GM23338 (cell line): ENCODE measurements at regions not wholly inside any gene's neighbourhood (a gene's known extent, or its start where the extent isn't known, plus 50 kb on each side); places are given as distances from the start of the nearest gene placed in this dataset.

ENCODE experiments used
- CREB1 ChIP-seq: fragments of 250-450 bp; sonication (Bioruptor Pico); IDR thresholded peaks from 2 replicates; pipeline ENCODE4 v1.5.0; 2020; ENCODE audit warnings: low read depth, mild to moderate bottlenecking, moderate library complexity
- EZH2 ChIP-seq: fragments of 200-600 bp; sonication (generic); IDR thresholded peaks from one replicate; pipeline ENCODE4 v1.8.0; 2017; ENCODE audit warnings: antibody characterized with exemption, mild to moderate bottlenecking, low read depth; ENCODE audit not compliant: unreplicated experiment
- EZH2phosphoT487 ChIP-seq: fragments of 200-600 bp; sonication (generic); IDR thresholded peaks from one replicate; pipeline ENCODE4 v1.8.1; 2018; ENCODE audit warnings: antibody characterized with exemption; ENCODE audit not compliant: unreplicated experiment
- JUNB ChIP-seq: IDR thresholded peaks from one replicate; pipeline ENCODE4 v1.6.1; 2016; ENCODE audit warnings: antibody characterized with exemption; ENCODE audit not compliant: unreplicated experiment
- NANOG ChIP-seq: IDR thresholded peaks from 2 replicates; pipeline ENCODE4 v1.6.1; 2016; ENCODE audit warnings: antibody characterized with exemption, borderline replicate concordance
- POLR2AphosphoS5 ChIP-seq: IDR thresholded peaks from 2 replicates; pipeline ENCODE4 v1.6.1; 2016; ENCODE audit warnings: antibody characterized with exemption, low read depth
- STAT1 ChIP-seq: IDR thresholded peaks from one replicate; pipeline ENCODE4 v1.6.1; 2016; ENCODE audit warnings: antibody characterized with exemption; ENCODE audit not compliant: unreplicated experiment
- ZNF114 ChIP-seq: fragments of 250-450 bp; sonication (Bioruptor Pico); IDR thresholded peaks from 2 replicates; pipeline ENCODE4 v1.5.0; 2020; ENCODE audit warnings: mild to moderate bottlenecking, moderate library complexity
- ZNF331 ChIP-seq: fragments of 250-450 bp; sonication (Bioruptor Pico); IDR thresholded peaks from 2 replicates; pipeline ENCODE4 v1.5.0; 2020; ENCODE audit warnings: low read depth, mild to moderate bottlenecking, moderate library complexity
- TF ChIP-seq, protein P1 (sequence below), 2 experiments: fragments of 200-600 bp in 1 of 2; sonication (generic) in 1 of 2; conservative IDR thresholded peaks; 2 replicates each; pipeline versions ENCODE4 v1.5.1 to v1.6.1; 2016 to 2017; ENCODE audit warnings: antibody characterized with exemption in 2 of 2, low read depth in 2 of 2, mild to moderate bottlenecking in 2 of 2, moderate library complexity in 1 of 2
- TF ChIP-seq, protein P2 (sequence below): IDR thresholded peaks from one replicate; pipeline ENCODE4 v1.6.1; 2018; ENCODE audit warnings: antibody characterized with exemption; ENCODE audit not compliant: unreplicated experiment
- TF ChIP-seq, protein P3 (sequence below): IDR thresholded peaks from 2 replicates; pipeline ENCODE4 v1.6.1; 2016; ENCODE audit warnings: antibody characterized with exemption

DNA sequence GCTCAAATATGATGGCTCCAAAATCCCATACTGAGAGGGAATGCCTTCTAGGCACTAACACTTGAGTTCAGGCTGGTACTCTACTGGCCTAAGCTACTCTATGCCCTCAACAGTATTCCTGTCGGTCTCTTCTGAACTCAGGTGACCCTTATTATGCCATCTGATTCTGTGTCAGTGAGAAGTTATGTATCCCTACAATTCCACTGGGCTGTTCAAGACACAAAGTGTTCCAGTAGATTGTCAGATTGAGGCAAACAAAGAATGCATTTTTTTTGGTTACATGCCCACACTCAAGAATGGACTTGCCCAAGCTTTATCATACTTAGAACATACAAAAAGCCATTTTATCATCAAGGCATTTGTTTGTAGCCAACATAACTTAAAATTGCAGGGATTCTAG is 553.8 kb upstream of the PRMT6 start:
- TF ChIP-seq, protein P1, sequence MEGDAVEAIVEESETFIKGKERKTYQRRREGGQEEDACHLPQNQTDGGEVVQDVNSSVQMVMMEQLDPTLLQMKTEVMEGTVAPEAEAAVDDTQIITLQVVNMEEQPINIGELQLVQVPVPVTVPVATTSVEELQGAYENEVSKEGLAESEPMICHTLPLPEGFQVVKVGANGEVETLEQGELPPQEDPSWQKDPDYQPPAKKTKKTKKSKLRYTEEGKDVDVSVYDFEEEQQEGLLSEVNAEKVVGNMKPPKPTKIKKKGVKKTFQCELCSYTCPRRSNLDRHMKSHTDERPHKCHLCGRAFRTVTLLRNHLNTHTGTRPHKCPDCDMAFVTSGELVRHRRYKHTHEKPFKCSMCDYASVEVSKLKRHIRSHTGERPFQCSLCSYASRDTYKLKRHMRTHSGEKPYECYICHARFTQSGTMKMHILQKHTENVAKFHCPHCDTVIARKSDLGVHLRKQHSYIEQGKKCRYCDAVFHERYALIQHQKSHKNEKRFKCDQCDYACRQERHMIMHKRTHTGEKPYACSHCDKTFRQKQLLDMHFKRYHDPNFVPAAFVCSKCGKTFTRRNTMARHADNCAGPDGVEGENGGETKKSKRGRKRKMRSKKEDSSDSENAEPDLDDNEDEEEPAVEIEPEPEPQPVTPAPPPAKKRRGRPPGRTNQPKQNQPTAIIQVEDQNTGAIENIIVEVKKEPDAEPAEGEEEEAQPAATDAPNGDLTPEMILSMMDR (conservative IDR thresholded peaks at IDR 0.05; ENCODE audit: low read depth in 2 of 2): no peak
- no peak for TF ChIP-seq EZH2
- TF ChIP-seq POLR2AphosphoS5: no peak
- TF ChIP-seq, protein P2, sequence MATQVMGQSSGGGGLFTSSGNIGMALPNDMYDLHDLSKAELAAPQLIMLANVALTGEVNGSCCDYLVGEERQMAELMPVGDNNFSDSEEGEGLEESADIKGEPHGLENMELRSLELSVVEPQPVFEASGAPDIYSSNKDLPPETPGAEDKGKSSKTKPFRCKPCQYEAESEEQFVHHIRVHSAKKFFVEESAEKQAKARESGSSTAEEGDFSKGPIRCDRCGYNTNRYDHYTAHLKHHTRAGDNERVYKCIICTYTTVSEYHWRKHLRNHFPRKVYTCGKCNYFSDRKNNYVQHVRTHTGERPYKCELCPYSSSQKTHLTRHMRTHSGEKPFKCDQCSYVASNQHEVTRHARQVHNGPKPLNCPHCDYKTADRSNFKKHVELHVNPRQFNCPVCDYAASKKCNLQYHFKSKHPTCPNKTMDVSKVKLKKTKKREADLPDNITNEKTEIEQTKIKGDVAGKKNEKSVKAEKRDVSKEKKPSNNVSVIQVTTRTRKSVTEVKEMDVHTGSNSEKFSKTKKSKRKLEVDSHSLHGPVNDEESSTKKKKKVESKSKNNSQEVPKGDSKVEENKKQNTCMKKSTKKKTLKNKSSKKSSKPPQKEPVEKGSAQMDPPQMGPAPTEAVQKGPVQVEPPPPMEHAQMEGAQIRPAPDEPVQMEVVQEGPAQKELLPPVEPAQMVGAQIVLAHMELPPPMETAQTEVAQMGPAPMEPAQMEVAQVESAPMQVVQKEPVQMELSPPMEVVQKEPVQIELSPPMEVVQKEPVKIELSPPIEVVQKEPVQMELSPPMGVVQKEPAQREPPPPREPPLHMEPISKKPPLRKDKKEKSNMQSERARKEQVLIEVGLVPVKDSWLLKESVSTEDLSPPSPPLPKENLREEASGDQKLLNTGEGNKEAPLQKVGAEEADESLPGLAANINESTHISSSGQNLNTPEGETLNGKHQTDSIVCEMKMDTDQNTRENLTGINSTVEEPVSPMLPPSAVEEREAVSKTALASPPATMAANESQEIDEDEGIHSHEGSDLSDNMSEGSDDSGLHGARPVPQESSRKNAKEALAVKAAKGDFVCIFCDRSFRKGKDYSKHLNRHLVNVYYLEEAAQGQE: no peak
- TF ChIP-seq, protein P3, sequence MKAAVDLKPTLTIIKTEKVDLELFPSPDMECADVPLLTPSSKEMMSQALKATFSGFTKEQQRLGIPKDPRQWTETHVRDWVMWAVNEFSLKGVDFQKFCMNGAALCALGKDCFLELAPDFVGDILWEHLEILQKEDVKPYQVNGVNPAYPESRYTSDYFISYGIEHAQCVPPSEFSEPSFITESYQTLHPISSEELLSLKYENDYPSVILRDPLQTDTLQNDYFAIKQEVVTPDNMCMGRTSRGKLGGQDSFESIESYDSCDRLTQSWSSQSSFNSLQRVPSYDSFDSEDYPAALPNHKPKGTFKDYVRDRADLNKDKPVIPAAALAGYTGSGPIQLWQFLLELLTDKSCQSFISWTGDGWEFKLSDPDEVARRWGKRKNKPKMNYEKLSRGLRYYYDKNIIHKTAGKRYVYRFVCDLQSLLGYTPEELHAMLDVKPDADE: no peak
- no peak for TF ChIP-seq EZH2phosphoT487
- no peak for TF ChIP-seq JUNB
- no peak for TF ChIP-seq CREB1 (CRISPR knock-in tag)
- TF ChIP-seq ZNF114 (CRISPR knock-in tag): no peak
- no peak for TF ChIP-seq STAT1
- no peak for TF ChIP-seq NANOG
- TF ChIP-seq ZNF331 (CRISPR knock-in tag): no peak
